ENCODE measurements at regions not wholly inside any gene's neighbourhood (a gene's known extent, or its start where the extent isn't known, plus 50 kb on each side); places are given as distances from the start of the nearest gene placed in this dataset.

DNA sequence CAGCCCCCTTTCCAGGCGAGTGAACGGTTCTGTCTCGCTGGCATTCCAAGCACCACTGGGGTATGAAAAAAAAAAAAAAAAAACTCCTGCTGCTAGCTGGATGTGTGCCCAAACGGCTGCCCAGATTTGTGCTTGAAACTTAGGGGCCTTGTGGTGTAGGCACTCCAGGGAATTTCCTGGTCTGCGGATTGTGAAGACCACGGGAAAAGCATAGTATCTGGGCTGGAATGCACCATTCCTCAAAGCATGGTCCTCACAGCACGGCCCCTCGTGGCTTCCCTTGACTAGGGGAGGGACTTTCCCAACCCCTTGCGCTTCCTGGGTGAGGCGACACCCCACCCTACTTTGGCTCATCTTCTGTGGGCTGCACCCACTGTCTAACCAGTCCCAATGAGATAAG is 516.8 kb upstream of the FAM241A start:
- DNase-seq (ENCODE audit: low read depth) = no peak
- H3K4me3 ChIP-seq (ENCODE audit: low read depth, low read length) = no peak overlapping the region
- TF ChIP-seq, protein P1, sequence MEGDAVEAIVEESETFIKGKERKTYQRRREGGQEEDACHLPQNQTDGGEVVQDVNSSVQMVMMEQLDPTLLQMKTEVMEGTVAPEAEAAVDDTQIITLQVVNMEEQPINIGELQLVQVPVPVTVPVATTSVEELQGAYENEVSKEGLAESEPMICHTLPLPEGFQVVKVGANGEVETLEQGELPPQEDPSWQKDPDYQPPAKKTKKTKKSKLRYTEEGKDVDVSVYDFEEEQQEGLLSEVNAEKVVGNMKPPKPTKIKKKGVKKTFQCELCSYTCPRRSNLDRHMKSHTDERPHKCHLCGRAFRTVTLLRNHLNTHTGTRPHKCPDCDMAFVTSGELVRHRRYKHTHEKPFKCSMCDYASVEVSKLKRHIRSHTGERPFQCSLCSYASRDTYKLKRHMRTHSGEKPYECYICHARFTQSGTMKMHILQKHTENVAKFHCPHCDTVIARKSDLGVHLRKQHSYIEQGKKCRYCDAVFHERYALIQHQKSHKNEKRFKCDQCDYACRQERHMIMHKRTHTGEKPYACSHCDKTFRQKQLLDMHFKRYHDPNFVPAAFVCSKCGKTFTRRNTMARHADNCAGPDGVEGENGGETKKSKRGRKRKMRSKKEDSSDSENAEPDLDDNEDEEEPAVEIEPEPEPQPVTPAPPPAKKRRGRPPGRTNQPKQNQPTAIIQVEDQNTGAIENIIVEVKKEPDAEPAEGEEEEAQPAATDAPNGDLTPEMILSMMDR (IDR thresholded peaks at IDR 0.05; ENCODE audit: insufficient read depth, low read length) = no peak

DNA sequence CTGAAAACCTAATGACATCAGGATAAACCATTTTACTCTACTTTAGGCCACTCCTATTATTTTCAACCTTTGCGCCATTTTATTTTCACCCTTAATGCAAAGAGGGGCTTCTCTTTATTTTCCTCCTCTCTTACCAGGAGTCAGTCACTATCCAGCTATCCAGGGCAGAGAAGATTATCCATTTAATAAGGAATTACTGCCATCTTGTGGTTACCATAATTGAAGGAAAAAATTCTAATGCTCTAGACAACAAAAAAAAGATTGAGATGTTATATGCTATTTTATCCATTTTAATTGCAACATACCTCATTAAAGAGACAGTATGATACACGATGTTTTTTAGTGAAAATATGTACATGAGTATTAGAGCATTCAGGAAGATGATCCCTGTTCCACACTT is 514.5 kb upstream of the FAM241A start:
- DNase-seq (ENCODE audit: low read depth) = peak; percentile 54
- TF ChIP-seq, protein P1 (IDR thresholded peaks at IDR 0.05; ENCODE audit: insufficient read depth, low read length) = peak; percentile 31
- no peak overlapping the region for H3K4me3 ChIP-seq (ENCODE audit: low read depth, low read length)

DNA sequence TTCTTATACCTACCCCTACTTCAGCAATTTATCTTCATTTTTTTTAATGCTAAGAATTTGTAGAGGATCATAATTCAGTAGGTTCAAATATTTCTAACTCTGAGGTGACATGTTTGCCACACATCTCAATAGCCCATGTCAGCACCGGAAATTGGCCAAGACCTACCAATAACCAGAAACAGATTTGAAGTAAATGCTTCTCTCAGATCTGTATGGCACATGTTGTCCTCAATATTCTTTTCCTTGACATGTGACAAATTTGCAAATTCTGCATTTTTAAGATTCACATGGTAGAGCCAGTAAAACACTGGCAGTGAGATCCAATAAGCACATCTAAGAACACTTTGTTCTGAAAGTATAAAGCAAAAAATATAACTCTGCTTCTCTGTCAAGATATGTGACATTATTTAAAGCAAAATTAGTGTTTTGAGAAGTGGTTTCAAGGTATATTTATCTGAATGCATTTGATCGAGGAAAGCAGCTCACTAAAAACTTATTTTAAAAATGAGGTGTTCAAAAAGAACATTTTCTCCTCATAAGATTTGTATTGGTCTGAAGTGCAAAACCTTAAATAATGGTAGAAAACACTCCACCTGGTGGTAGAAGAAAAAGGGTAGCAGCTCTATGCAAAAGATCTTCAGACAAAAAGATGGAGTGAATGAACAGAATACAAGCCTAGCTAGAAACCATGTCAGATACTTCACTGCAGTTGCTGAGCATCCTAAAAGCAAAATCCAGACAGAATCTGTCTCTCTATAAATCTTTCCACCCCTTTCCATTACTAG is 513.8 kb upstream of the FAM241A start:
- DNase-seq (ENCODE audit: low read depth) = peak; percentile 43
- no peak overlapping the region for H3K4me3 ChIP-seq (ENCODE audit: low read depth, low read length)

DNA sequence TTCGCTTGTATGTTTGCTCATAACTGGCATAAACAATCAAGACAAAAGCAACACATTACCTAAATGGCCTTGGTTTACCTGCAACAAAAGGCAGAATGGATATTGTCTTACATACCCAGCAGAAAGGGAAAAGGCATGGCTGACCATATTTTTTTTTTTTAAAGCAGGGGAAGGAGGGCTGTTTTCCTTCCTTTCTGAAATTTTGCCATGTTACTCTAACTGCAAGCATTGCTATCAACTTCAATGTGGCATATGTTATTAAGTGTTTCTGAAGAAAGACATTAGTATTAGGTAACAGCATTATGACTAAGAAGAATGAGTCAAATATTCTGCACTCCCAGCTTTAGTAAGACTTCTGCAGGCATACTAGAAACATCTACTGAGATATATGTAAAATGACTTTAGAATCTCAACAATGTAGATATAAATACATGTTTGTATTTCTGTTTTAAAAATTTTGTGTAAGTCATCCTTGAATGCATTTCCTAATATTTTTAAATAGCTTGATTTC is 512.6 kb upstream of the FAM241A start:
- no peak overlapping the region for H3K4me3 ChIP-seq (ENCODE audit: low read depth, low read length)
- peak; percentile 61 for DNase-seq (ENCODE audit: low read depth)
- TF ChIP-seq, protein P1 (IDR thresholded peaks at IDR 0.05; ENCODE audit: insufficient read depth, low read length) = no peak

More for the DNA sequence above, 513.8 kb upstream of the FAM241A start:
- TF ChIP-seq, protein P1 (IDR thresholded peaks at IDR 0.05; ENCODE audit: insufficient read depth, low read length) = peak; percentile 55

DNA sequence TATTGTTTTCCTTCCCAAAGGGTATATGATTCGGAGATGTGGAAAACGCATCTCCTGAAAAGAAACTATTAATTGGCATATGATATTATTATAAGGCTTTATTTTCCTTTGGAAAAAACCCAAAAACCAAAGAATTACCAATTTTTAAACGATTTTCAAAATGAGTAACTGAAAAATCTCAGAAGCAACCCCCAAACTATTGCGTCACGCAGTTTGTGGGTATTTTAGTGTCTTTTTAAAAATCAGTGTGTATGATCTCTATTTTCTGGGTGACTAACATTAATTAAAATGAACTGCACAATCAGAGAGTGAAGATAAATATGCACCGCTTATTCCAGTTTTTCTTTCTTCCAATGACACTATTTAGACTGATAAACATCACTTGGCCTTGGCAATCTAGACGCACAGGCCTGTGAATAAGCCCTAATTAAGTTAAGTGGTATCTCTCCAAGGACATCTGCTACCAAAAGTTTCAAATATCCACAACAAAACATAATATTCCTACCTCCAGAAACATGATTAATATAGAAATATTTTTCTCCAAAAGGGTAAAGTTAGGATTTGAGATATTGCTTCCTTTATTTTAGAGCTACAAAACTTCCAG is 511.5 kb upstream of the FAM241A start:
- no peak overlapping the region for H3K4me3 ChIP-seq (ENCODE audit: low read depth, low read length)
- TF ChIP-seq, protein P1 (IDR thresholded peaks at IDR 0.05; ENCODE audit: insufficient read depth, low read length) = no peak
- DNase-seq (ENCODE audit: low read depth) = no peak

DNA sequence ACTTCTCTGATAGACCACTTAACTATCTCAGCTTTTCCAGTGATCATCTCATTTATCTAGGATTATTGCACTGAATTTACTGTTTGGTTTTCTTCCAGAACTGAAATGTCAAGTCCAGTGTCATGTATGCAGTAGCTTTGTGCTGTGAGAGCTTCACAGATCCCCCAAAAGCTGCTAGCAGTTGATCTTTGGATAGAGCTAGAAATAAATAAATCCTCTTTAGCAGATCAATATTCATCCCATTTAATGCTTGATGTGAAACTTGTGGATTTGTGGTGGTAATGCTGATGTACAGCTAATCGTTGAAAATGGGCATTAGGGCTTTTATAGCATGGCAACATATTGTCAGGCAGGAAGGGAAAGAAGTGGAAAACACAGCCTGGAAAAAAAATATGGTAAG is 509.6 kb upstream of the FAM241A start:
- no peak for DNase-seq (ENCODE audit: low read depth)
- H3K4me3 ChIP-seq (ENCODE audit: low read depth, low read length) = no peak overlapping the region
- TF ChIP-seq, protein P1 (IDR thresholded peaks at IDR 0.05; ENCODE audit: insufficient read depth, low read length) = no peak
